Limb (tissue), 2 donors: ENCODE measurements at regions not wholly inside any gene's neighbourhood (a gene's known extent, or its start where the extent isn't known, plus 50 kb on each side); places are given as distances from the start of the nearest gene placed in this dataset.
"Not testable (repeated sequence)": the region's sequence is repeated elsewhere in the genome, so short reads cannot be mapped to it uniquely, and the experiment has no call there.

Source experiments
- DNase-seq, 2 donors: peaks; one replicate each; pipeline ENCODE4 v3.0.0-alpha.2; 2016; ENCODE audit errors: extremely low spot score in 2 of 2

GRCh38 chr2:123481406-123481805 lies 543.7 kb upstream of the CNTNAP5 start:
- no peak for DNase-seq

DNA sequence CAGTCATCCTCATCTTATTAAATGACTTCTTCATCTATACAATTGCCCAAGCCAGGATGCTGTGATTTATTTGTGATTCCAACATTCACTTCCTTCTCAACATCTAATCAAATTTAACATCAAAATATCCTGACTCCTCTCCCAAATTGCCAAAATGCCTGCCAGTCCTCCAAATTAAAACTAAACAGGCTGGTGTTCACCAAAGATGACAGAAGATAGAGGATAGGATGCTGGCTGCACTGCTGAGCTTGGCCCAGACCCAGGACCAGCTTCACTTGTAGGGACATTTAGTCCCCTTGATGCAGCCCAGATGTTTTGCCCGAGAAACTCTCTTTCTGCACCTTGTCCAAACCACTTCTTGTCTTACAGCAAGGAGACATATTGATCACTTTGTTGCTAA lies 540.0 kb upstream of the CNTNAP5 start:
- DNase-seq = no peak

DNA sequence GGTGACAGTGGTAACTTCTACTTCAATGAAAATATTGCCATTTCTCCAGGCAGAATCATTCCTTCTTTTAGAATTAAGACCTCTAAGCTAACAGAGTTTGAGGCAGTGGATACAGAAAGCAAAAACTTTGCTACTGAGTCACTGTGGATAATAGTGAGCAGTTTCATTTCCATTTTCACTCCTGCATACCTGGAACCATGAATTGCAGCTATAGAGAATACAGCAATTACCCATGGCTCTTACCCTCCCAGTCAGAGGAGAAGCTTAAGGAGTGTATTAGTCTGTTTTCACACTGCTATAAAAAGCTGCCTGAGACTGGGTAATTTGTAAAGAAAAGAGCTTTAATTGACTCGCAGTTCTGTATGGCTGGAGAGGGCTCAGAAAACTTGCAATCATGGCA lies 531.4 kb upstream of the CNTNAP5 start:
- no peak for DNase-seq

- no peak for DNase-seq
These were observed 529.8 kb upstream of the CNTNAP5 start for GRCh38 chr2:123495241-123495640.

GRCh38 chr2:123500346-123500745 lies 524.7 kb upstream of the CNTNAP5 start:
- no peak for DNase-seq

DNA sequence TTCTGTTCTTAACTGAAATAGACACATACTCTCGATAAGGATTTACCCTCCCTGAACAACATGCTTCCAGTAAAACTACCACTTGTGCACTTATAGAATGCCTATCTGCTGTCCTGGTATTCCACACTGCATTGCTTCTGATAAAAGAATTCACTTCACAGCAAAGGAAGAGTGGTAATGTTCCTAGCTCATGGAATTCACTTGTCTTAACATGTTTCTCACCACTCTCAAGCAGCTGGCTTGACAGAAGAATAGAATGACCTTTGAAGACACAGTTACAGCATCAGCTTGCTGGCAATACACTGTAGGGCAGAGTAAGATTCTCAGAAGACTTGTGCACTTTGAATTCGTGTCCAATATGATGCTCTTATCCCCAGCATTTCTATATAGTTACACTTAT lies 524.1 kb upstream of the CNTNAP5 start:
- DNase-seq = no peak

GRCh38 chr2:123502931-123503330 lies 522.2 kb upstream of the CNTNAP5 start:
- DNase-seq = no peak

GRCh38 chr2:123512547-123512946 lies 512.5 kb upstream of the CNTNAP5 start:
- DNase-seq = no peak

DNA sequence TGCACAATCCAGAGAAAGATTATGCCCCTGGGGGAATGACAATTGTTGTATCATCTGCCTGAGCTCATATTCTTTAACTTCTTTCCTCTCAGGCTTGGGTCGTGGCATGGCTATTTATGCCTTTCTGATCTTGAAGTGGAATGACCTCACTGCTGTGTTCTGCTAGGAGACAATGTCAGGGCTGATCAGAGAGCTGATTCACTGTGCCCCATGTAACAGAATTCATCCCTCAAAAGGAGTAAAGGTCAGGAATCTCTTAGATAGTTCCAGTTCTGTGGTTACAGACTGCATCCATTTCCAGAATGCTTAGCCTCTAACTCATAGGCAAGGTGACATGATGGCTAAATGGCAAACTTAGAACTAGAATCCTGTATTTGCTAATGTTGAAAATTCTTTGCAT lies 511.7 kb upstream of the CNTNAP5 start:
- no peak for DNase-seq

DNA sequence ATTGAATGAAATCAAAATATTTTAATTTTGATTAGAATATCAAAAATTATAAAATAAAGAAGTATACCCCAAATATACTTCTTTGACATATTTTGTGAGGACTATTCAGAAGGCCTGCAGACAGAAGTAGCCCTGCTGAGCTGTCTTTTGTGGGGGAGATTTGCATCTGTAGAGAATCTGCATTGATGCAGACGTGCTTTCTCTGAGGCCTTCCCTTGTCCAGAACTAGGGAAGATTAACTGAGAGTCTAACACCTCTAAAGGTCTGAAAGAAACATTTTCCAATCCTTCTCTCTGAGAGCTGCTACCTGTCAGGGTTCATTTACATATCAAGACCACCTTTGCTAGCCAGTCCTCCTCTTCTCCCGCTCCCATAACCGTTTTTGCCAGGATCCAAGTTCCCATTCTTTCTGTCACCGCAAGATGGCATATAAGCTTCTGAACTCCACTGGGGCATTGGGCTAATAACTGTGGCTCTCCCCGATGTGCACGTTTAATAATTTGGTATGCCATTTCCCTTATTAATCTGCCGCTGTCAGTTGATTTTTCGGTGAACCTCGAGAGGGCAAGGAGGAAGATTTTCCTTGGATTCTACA lies 510.4 kb upstream of the CNTNAP5 start:
- DNase-seq = no peak

- DNase-seq = peak in 1 of 2 donors; percentile 82
These were observed 506.7 kb upstream of the CNTNAP5 start for GRCh38 chr2:123518367-123518766.

- DNase-seq = no peak
These were observed 503.2 kb upstream of the CNTNAP5 start for GRCh38 chr2:123521854-123522253.

GRCh38 chr2:123522498-123522897 lies 502.6 kb upstream of the CNTNAP5 start:
- not testable (repeated sequence) for DNase-seq

- peak in 1 of 2 donors; percentile 10 for DNase-seq
These were observed 495.9 kb upstream of the CNTNAP5 start for GRCh38 chr2:123528996-123529707.

GRCh38 chr2:123530004-123530403 lies 495.1 kb upstream of the CNTNAP5 start:
- DNase-seq = no peak

DNA sequence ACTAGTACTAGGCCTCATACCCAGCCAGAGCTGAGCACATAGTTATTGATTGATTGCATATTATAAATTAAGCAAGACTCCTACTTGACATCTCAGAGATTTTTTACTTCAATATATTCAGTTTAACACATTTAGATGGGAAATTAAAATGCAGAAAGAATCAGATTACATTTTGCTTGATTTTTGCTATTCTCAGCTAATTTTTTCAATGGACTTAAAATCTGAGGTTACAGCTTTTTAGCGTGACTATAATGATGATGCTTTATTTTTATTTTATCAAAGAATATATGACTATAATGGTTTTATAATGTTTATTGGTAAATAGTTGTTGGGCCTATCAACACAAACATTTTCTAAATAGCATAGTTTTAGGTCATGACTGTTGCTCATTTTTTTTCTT lies 493.0 kb upstream of the CNTNAP5 start:
- no peak for DNase-seq

GRCh38 chr2:123532994-123533393 lies 492.1 kb upstream of the CNTNAP5 start:
- DNase-seq = no peak

DNA sequence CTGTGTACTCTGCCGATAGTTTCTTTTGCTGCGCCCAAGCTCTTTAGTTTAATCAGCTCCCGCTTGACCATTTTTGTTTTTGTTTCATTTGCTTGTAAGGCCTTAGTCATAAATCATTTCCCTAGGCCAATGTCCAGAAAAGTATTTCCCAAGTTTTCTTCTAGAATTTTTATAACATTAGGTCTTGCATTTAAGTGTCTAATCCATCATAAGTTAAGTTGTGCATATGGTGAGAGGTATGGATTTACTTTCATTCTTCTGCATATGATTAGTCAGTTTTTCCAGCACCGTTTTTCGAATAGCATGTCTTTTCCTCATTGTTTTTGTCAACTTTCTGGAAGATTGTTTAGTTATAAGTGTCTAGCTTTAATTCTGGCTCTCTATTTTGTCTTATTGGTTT lies 484.8 kb upstream of the CNTNAP5 start:
- no peak for DNase-seq

- DNase-seq = no peak
These were observed 478.7 kb upstream of the CNTNAP5 start for GRCh38 chr2:123546353-123546752.

- no peak for DNase-seq
These were observed 461.6 kb upstream of the CNTNAP5 start for GRCh38 chr2:123563515-123563914.

DNA sequence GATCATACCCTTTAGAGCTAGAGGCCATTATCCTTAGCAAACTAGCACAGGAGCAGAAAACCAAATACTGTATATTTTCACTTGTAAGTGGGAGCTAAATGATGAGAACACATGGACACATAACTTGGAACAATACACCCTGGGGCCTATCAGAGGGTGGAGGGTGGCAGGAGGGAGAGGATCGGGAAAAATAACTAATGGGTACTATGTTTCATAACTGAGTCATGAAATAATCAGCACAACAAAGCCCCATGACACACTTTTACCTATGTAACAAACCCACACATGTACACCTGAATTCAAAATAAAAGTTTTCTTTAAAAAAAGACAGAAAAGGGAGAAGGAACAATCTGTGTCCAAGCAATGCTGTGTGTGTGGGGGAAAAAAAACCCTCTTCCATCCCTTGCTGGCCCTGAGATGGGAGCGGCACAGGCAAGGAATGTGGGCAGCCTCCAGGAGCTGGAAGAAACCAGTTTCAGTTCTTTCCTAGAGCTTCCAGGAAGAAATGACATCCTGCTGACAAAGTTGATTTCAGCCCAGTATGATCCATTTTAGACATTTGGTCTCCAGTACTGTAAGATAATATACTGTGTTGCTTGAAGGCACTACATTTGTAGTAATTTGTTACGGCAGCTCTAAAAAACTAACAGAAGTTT lies 458.7 kb upstream of the CNTNAP5 start:
- no peak for DNase-seq

DNA sequence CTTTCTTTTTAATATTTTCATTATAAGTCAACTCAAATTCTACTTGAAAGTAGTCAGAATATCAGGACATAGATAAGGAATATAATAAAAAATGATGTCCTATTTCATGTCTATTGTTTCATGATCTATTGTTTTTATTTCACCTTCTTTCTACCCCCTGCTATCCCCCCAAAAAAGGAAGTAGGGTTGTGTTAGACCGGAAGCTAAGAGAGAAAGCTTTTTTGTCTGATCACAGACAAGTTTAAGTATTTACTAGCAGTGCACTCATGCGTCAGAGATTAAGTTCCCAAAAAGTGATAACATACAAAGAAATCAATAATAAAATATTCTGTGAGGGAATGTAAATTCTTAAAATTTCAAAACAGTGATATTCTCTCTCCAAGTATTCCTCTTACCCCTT lies 447.1 kb upstream of the CNTNAP5 start:
- no peak for DNase-seq

- DNase-seq = no peak
These were observed 428.5 kb upstream of the CNTNAP5 start for GRCh38 chr2:123596621-123597020.
